Stimulated activated CD4-positive, alpha-beta T cell treated with anti-CD3 and anti-CD28 coated beads, Interleukin-12 subunit alpha, Interleukin-12 subunit beta, amount 100 ng/mL, for 48 hours (primary cell): ENCODE measurements at regions not wholly inside any gene's neighbourhood (a gene's known extent, or its start where the extent isn't known, plus 50 kb on each side); places are given as distances from the start of the nearest gene placed in this dataset.
"Not testable (repeated sequence)": the region's sequence is repeated elsewhere in the genome, so short reads cannot be mapped to it uniquely, and the experiment has no call there.

Experiments used
- DNase-seq, 3 donors: peaks; one replicate each; pipeline ENCODE4 v3.0.0-alpha.2; 2020; ENCODE audit warnings: low read depth in 2 of 3, low spot score in 1 of 3

DNA sequence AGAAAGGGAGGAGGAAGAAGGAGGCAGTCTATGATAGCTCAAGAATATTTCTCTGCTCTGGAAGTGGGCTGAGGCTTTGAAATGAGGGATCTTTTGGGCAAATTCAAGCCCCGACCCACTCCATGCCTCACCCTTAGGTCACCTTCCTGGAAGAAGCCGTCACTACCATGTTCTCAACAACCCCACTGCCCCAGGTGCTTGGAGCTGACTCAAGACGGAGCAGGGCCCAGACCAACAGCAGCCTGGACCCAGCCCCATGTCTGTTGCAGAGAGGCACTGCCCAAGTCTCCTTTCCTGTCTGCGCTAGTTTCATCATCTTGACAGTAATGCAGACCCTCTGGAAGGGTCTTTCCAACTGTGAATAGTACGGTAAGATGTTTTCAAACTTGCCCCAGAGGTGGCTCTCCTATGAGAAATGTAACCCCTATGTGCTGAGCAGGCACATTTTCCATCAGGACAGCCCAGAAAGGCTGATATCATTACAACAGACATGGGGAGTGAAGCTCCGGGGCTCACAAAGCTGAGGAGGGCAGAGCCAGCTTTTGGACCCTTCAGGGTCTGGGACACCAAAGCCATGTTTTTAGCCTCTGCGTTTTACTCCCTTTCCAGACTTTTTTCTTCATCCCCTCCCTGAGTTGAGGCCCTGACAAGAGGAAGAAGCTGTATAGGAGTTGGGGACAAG lies 128.2 kb upstream of the LARP1 start:
- DNase-seq: no peak

DNA sequence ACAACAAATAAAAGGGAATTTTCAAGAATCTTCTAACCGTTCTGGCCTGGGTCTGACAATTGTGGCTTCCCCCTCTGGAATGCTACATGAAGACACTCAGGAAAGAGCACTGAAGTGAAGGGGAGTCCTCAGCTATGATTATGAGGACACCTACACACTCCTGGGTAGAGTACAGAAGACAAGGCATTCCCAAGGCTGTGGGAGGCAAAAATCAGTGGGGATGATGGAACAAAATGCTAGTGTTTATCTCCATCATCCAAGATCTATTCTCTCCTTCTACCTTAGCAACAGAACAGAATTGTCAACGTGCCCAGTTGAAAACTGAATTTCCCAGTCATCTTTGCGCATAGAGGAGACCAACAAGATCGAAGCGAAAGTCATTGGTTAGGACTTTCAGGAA lies 130.1 kb upstream of the LARP1 start:
- no peak for DNase-seq

DNA sequence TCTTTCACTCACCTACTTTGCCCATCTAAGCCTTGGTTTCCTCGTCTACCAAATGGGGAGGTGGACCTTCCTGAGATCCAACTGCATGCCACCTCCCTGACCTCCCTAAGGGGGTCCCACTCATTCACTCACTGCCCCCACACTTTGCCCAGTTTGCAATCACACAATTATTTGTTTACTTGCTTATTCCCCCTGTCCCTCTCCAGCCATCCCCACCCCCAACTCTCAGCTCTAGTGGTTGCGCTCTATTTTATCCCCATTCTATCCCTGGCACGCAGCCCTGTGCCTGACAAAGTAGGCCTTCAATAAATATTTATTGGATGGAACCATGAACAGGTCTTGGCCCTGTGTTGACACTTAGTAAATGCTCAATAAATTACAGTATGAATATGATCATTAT lies 130.8 kb upstream of the LARP1 start:
- DNase-seq: no peak

DNA sequence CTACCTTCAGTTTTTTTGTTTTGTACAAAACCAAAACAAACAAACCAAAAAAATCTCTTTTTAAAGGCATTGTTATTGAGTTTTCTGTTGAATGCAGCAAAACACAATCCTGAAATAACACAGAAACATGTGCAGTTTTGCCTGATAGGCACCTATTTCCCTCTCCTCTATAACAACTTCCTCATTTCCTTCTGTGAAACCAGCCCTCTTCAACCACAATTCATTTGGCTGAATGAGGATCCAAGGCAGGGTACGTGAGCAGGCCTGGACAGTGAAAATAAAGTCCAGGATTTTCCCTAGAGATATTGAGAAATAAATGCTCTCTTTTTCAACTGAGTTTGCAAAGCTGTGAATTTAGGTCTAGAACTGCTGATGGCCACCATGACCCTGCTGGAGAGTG lies 134.8 kb upstream of the LARP1 start:
- no peak for DNase-seq

DNA sequence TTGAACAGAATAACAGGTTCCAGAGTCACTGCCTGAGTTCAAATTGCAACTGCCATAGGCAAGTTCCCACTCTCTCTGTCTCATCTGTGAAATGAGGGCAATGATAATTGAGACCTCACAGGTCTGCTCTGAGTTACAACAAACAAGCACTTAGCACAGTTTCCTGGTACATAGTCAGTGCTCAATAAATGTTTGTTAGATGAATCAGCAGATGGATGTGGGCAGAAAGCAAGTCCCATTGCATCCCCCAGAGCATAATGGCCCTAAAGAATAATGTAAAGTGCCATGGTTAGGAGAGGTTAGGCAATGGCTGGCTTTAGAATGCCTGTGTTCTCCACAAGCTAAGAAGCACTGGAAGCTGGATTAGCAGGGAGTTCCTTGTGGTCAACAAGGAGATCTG lies 136.5 kb upstream of the LARP1 start:
- no peak for DNase-seq

DNA sequence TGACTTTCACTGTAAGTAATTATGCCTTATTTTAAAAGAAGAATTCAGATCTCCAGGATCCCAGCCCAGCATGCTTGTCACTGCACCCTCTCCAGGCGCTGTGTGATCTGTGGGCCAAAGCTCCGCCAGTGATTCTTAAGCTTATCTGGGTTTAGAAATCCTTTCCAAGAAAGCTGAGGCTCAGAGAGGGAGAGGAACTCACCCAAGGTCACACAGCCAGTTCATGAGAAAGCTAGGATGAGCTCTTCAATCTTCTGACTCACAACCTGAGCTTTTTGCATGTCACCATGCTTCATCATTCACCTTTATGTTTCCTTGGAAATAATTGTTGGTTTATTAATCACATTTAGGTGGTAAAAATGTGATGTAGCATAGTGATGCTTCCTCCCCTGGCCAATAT lies 136.6 kb upstream of the HAND1 start:
- no peak for DNase-seq

DNA sequence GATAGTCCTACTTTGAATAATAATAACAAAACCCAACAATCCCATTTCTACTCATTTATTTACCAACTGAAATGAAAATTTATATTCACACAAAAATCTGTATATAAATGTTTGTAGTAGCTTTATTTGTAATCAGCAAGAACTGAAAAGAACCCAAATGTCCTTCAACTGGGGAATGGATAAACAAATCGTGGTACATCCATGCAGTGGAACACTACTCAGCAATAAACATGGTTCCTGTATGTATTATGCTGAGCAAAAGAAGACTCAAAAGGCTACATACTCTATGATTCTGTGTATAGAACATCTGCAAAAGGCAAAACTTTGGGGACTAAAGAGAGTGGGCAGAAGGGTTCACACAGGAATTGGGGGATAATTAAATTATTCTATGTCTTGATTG lies 136.1 kb upstream of the HAND1 start:
- no peak for DNase-seq

DNA sequence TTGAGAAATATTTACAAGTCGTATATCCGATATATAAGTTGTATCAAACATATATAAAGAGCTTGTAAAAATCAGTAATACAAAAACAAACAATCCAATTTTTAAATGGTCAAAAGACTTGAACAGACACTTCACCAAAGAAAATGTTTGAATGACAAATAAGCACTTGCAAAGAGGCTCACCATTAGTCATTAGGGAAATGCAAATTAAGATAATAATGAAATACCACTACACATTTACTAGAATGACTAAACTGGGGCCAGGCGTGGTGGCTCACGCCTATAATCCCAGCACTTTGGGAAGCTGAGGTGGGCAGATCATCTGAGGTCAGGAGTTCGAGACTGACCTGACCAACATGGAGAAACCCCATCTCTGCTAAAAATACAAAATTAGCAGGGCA lies 134.6 kb upstream of the HAND1 start:
- DNase-seq: no peak

DNA sequence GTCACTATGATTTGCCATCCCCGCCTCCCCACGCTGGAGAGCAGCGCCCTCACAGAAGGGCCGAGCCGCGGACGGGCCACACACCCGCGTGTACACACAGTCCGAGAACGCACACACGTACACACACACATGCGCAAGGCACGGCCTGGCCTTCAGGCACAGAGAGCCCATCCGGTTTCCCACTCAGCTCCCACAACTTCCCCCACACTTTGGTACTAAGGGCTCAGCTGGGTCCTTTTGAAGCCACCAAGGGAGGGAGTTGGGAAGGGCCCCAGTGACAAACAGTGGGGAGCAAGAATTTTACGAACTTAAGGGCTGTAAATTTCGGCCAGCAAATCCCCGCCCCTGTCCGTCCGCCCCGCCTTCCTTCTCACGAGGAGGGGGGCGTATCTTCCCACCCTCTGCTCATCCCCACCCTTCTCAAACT lies 133.3 kb upstream of the HAND1 start:
- no peak for DNase-seq

DNA sequence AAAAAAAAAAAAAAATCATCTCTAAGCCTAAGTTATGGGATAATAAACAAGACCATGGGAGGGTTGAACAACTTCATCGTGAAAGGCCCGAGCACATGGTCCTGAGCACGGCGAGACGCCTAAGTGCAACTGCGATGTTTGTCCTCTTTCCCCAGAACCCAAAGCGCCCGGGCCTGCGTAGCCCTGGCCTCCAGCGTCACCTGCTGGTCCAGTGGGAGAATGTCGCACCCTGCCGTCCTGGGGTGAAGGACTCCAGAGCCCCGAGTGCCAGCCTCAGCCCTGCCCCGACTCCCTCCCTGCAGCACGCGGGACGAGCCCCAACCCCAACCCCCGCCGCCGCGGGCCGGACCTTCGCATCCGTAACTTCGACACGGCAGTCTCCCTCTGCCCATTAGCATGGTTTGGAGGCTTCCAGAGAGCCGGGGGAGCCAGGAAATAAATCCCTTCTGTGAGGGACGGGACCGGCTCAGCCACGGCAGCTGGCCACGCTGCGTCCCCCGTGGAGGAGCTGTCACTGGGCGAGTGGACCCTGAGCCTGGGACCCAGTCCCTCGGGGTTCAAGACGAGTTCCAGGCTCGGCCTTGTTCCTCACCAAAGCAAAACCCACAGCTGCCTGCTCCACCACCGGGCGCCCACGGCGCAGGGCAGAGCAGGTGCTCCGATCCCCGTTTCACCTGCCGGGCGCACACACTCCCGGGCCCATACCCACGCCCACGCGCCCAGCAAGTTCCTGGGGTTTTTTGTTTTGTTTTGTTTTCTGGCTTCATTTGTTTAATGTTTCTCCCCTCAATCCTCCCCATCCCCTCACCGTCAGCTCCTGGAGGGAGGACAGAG lies 132.5 kb upstream of the HAND1 start:
- DNase-seq: peak; percentile 64 to 74 (median 71)

DNA sequence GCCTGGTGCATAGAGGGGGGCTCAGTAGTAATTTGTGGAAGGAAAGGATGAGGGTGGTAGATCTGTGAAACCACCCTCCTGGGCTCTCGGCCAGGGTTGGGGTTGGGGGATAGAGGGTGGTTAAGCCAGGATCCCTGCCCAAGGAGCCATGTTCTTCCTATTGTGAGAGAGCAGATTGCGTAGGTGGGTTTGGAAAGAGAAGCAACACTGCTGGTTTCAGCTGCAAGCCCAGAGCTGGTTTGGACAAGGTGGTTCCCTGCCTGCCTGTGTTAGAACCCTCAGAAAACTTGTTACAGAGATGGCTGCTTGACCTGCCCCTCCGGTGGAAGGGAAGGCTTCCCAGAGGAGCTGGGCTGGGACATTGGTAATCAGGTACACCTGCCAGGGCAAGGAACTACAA lies 131.2 kb upstream of the HAND1 start:
- no peak for DNase-seq

DNA sequence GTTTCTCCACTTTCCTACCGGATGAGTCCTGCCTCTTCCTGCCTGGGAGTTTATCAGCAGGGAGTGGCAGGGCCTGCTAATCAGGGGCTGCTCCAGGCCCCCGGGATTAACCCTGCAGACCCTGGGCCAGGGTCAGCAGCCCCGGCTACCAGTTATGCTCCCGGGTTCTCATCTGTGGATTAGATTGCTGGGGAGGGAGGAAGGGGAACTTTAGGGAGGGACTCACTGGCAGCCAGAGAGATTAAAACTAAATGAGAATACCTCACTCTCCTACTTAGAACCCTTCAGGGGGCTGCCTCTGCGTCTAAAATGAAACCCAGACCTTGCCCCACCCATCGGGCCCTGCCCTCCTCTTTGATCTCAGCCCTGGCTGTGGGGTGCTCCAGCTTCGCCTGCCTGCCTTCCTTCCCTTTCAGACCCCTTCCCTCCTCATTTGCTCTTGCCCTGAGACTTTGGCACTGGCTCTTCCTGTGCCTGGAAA lies 130.5 kb upstream of the HAND1 start:
- no peak for DNase-seq

DNA sequence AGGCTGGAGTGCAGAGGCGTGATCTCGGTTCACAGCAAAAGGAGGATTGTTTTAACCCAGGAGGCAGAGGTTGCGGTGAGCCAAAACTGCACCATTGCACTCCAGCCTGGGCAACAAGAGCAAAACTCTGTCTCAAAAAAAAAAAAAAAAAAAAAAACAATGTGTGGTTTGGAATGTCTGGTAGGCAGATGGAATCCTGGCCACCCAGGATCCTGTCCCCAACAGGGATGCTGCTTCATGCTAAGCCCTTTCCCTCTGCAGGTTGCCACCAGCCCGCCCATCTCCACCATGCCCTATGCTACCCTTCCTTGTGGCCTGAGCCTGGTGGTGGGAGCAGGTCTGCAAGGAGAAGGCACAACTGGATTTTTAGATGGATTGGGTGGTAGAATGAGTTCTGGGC lies 129.7 kb upstream of the HAND1 start:
- no peak for DNase-seq

DNA sequence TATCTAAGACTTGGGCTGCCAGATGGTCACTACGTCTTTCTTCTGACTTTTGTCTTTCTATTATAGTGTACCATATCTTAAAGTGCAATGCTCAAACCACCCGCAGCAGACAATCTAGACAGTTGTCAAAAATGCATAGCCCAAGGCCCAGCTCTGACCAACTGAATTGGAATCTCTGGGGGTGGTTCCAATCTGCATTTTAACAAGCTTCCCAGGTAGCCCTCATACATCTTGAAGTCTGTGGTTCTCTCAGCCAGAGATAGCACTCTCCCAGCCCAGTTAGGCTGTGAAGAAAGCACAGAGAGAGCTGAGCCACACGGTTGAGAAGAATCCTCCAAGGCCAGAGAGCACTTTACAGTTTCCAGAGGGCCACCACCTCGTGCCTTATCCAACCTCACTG lies 128.2 kb upstream of the HAND1 start:
- DNase-seq: no peak

DNA sequence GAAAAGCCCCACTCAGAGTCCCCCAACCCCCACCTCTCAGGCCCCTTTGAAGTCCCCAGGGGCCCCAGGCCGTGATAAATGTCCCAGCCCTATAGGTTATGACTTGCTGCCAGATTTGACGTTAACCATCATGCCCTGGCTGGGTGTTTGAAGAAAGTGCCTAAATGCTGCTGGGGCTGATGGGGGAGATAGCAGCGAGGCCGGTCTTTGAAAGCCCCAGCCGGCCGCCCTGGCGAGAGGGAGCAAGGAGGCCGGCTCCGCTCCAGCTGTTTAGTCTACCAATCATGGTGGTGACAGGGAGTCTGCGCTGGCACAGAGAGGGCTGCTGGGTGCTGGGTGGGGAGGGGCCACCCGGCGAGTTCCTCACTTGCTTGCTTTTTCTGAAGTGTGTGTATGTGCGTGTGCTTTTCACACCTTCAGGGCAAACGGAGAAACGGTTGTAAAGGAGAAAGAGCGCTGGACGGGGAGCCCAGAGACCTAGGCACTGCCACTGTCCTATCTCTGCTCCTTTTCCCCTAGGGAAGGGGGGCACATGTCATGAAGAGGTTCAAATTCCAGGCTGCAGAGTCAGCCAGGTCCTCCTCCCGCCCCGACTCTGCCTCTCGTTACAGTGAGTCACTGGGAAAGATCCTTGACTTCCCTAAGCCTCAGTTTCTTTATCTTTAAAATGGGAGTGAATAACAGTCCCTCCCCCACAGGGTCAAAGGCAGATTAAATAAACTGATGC lies 126.1 kb upstream of the HAND1 start:
- no peak for DNase-seq

DNA sequence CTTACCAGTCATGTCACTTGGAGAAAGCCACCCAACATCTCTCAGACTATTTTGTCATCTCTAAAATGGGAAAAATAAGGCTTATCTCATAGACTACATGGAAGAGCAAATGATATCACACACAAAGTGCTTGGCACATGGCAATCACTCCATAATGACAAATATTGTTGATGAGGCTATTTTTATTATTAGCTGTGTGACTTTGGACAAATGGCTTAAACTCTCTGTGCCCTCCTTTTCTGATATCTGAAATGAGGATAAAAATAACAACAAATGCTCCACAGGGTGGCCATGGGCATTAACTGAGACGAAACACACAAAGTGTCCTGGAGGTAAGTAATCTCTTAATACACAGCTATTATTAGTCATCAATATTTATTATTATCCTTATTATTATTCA lies 125.5 kb upstream of the HAND1 start:
- no peak for DNase-seq

DNA sequence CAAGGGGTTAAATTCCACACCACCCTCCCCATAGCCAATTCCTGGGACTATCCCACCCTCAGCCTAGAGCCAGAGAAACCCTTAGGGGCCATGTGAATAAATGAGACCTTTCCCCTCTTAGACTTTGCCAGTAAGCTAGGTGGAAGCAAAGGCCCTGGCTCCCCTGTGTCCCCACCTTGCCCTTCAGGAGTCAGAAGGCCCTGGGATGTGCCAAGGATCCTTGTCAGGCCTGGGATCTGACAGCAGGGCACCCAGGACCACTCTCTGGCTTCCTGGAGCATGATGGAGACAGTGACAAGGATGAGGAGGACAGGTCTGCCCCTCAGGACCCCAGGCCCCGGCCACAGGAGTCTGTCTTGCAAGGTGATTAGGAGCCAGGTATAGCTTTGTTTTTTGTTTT lies 125.0 kb upstream of the HAND1 start:
- no peak for DNase-seq

DNA sequence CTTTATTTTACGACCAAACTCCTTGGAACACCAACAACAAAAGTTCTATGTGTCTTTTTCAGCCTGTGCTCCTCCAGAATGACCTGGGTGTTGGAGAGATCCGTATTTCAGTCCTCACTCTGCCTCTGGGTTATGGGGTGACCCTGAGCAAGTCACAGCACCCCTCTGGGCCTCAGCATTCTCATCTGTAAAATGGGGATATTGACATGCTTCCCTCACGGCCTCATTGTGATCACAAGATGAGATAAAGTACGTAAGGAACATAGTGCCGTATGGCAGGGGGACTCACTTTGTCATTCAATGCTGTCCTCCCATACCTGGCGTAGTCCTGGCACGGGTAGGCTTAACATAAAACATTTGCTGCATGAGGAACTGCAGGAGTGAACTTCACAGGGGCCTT lies 123.0 kb upstream of the HAND1 start:
- DNase-seq: no peak

DNA sequence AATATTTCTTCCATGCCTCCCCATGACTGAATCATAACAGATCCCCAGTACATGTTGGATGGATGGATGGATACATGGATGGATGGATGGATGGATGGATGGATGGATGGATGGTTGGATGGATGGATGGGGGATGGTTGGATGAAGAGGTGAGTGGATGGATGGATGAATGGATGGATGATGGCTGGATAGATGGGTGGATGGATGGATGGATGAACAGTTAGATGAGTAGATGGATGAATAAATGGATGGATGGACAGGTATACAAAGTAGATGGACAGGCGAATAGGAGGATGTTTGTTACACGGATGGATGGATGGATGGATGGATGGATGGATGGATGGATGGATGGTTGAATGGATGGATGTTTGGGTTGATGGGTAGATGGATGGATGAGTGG lies 120.0 kb upstream of the HAND1 start:
- no peak for DNase-seq

DNA sequence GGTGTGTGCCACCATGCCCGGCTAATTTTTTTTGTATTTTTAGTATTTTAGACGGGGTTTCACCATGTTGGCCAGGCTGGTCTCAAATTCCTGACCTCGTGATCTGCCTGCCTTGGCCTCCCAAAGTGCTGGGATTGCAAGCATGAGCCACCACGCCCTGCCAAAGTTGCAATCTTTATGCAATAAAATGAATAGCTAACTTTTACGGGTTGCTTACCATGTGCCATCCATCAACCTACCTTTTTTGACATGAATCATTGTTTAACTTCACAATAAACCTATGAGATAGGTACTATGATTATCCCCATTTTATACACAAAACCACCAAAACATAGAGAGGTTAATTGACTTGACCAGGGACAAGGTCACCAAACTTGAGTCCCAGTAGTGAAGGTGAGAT lies 118.8 kb upstream of the HAND1 start:
- not testable (repeated sequence) for DNase-seq

DNA sequence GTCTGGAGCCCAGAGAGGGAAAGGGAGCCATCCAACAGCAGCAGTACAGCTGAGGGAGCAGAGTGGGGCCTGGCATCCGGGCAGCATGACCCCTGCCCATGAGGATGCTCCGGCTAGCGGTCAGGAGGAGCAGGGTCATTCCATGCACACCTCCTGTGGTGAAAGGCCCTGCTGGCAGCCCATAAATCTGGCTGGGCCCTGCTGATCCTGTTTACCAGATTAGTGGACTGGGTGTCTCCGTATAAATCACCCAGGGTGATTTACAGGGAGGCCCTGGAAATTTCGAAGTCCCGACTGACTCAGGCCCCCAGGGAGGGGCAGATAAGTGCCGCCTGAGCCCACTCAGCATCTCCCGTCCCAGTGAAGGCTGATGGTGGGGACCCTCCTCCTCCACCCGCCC lies 117.6 kb upstream of the HAND1 start:
- no peak for DNase-seq

DNA sequence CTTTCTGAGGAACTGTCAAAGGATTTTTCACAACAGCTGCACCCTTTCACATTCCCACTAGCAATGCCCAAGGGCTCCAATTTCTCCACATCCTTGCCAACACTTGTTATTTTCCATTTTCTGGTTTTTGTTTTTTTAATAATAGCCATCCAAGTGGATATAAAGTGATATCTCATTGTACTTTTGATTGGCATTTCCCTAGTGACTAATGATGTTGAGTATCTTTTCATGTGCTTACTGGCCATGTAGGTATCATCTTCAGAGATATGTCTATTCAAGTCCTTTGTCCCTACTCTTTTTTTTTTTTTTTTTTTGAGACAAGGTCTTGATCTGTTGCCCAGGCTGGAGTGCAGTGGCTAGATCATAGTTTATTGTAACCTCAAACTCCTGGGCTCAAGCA lies 115.8 kb upstream of the HAND1 start:
- DNase-seq: no peak
